ENCODE measurements at regions not wholly inside any gene's neighbourhood (a gene's known extent, or its start where the extent isn't known, plus 50 kb on each side); places are given as distances from the start of the nearest gene placed in this dataset.

DNA sequence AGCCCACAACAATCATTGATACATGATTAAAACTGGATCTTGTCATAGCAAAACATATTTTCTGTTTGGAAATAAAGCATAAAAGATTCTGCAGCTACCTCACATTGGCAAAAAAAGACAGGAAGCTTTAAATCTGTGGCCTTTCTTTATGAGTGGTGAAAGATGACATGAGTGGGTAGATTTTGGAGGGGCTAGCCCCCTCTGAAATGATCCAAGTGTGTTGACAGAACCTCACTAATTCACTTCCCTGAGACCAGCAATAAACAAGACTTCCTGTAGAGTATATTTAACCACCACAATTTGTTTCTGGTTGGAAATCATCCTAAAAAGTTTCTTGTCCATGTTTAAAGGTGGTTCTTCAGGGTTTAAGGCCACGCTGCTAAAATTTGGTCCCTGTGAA is 530.8 kb downstream of the SPATA31D1 start:
- H3K36me3 ChIP-seq (replicated peaks; ENCODE audit: control insufficient read depth, insufficient read depth, low read length): no peaks in the 10 kb centered on the region
- no peak overlapping the region for H3K4me3 ChIP-seq (ENCODE audit: insufficient read depth, low read depth, low read length)
- no peak for DNase-seq
- no peaks in the 10 kb centered on the region for H3K27me3 ChIP-seq (ENCODE audit: control insufficient read depth, insufficient read depth, low read length)

DNA sequence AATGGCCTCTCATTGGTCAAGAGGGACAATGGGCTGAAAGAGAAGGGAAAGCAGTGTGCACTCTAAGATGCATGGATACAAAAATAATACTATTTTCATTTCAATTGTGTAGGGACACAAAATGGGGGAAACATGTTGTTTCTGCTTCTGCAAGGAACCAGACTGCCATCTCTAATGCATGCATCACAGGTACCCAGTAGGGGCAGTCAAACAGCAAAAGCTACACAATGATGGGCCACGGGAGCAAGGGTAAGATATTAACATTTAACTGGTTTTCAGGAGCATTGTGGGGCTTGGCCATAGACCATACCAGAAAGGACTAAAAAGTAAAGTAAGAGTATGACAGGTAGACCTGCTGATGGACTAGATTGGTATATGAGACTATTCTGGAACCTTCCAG is 535.8 kb downstream of the SPATA31D1 start:
- no peaks in the 10 kb centered on the region for H3K36me3 ChIP-seq (replicated peaks; ENCODE audit: control insufficient read depth, insufficient read depth, low read length)
- no peaks in the 10 kb centered on the region for H3K27me3 ChIP-seq (ENCODE audit: control insufficient read depth, insufficient read depth, low read length)
- no peak overlapping the region for H3K4me3 ChIP-seq (ENCODE audit: insufficient read depth, low read depth, low read length)
- peak; percentile 1 for DNase-seq

DNA sequence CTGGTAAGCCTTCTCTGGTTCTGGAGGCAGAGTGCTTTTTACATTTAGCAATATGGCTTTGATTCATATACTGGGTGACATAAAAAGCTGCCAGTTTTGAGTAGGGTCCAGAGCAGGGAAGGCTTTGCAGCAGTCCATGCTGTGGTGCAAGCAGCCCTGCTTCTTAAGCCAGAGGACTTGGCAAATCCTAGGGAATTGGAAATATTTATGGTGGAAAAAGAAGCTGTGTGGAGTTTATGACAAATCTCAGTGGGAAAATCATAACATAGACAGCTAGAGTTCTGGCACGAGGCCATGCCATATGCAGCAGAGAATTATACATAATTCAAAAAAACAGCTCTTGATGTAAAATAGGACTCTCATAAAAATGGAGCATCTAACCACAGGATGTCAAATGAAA is 536.4 kb downstream of the RASEF start:
- DNase-seq: no peak
- Histone ChIP-seq H3K4me3 (ENCODE audit: insufficient read depth, low read depth, low read length) (no peak overlapping the region), H3K36me3 (replicated peaks; ENCODE audit: control insufficient read depth, insufficient read depth, low read length) (no peaks in the 10 kb centered on the region), H3K27me3 (ENCODE audit: control insufficient read depth, insufficient read depth, low read length) (no peaks in the 10 kb centered on the region)

DNA sequence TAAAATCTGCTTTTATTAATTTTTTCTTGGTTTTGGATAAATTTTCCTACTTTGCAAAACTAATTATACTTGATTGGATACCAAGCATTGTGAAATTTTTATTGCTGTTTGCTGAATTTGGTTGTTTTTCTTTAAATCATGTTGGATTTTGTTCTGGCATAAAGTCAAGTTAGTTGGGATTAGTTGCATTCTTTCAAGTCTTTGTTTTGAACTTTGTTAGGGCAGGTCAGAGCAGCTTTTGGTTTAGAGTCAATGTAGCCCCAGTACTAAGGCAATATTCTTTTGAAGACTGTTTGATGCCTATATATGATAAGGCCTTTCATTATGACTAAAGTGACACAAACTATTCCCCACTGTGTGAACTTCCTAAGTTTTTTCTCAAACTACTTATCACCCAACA is 531.1 kb downstream of the RASEF start:
- no peak for DNase-seq
- no peaks in the 10 kb centered on the region for H3K27me3 ChIP-seq (ENCODE audit: control insufficient read depth, insufficient read depth, low read length)
- no peak overlapping the region for H3K4me3 ChIP-seq (ENCODE audit: insufficient read depth, low read depth, low read length)
- H3K36me3 ChIP-seq (replicated peaks; ENCODE audit: control insufficient read depth, insufficient read depth, low read length): no peaks in the 10 kb centered on the region

DNA sequence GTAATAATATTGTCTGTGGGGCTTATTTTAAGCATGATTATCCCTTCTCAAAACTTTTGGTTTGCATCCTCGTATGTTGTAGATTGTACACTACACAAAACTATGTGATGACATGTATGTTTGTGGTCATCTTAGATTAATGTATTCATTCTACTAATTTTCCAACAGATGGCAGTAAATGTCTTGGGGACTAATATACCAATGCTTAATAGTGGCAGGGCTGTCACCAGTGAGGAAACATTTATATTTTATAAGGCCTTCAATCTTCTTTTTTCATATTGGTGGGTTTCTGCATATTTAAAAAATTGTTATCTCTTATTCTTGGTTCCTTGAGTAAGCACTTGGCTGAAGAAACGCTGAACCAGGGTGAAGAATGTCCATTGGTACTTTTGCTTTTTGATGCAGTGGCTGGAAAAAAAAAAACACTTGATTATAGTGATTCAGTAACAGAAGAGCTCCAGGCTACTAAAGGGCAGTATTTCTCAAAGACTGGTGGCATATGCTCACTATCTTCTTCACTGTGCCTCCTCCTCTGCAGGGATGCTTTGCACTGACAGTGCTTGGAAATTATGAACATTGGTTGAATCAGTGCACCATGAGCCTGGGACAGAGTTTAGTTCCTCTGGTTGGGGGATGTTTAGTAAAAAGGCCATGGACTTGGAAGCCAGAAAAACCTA is 530.3 kb downstream of the RASEF start:
- Histone ChIP-seq H3K4me3 (ENCODE audit: insufficient read depth, low read depth, low read length) (no peak overlapping the region), H3K36me3 (replicated peaks; ENCODE audit: control insufficient read depth, insufficient read depth, low read length) (no peaks in the 10 kb centered on the region), H3K27me3 (ENCODE audit: control insufficient read depth, insufficient read depth, low read length) (no peaks in the 10 kb centered on the region)
- DNase-seq: no peak

DNA sequence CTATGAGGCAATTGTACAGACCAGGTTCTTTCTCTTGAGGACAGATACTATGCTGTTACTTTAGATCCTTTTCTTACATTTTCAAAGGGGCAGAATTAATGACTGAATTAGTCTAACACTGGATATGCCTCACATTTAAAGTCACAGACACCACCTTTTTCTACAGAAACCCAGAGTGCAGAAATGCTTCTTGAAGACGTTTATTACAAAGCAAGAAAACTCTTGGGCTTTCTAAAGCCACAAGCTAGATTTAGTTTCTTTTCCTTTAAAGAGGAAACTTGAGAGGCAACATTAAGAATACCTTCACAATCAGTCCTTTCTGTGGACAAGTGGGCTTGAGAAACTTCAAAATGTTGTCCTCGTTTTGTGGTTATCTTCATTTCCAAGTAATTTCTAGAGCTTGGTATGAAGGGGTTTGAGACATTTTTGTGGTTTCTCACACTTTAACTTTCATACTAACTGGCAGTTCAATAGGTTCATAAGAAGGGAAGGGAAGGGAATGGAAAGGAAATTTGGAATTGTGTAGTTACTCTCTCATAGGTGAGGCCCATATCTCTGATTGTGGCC is 527.4 kb downstream of the RASEF start:
- H3K27me3 ChIP-seq (ENCODE audit: control insufficient read depth, insufficient read depth, low read length): no peaks in the 10 kb centered on the region
- H3K4me3 ChIP-seq (ENCODE audit: insufficient read depth, low read depth, low read length): no peak overlapping the region
- no peak for DNase-seq
- no peaks in the 10 kb centered on the region for H3K36me3 ChIP-seq (replicated peaks; ENCODE audit: control insufficient read depth, insufficient read depth, low read length)

DNA sequence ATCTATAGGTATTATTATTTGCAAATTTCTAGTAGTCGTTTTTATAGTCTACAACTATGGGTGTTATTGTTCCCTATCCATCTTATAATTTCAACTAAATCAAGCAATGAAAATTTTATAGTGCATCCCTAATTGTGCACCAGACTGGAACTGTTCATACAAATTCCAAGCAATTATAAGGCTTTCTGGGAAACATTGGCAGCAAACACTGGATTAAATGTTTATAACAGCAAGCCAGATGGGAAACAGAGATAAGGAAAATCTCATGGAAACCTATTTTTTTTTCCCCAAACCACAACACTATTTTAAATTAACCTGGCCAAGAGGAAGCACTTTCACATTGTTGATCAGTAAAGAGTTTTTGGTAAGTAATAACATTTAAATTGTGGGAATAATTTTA is 524.3 kb downstream of the RASEF start:
- Histone ChIP-seq H3K36me3 (replicated peaks; ENCODE audit: control insufficient read depth, insufficient read depth, low read length) (no peaks in the 10 kb centered on the region), H3K4me3 (ENCODE audit: insufficient read depth, low read depth, low read length) (no peak overlapping the region), H3K27me3 (ENCODE audit: control insufficient read depth, insufficient read depth, low read length) (no peaks in the 10 kb centered on the region)
- DNase-seq: no peak

DNA sequence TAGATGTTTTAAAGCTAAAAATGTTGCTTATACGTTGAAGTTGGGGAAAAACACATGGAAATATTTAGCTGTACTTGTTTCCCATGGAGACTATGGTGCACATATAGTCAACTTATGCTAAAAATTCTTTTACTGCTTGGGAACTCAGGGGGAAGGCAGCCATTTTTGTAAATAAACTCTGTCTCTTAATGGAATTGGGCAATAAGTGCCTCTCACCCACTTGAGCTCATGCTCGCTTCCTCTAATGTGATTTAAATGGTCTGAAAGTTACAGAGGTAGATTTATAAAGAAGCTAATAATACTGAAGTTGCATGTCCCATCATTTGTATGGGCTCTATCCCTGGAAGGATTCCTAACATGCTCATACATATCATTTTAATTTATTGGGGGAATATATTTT is 523.8 kb downstream of the RASEF start:
- H3K4me3 ChIP-seq (ENCODE audit: insufficient read depth, low read depth, low read length): no peak overlapping the region
- no peak for DNase-seq
- no peaks in the 10 kb centered on the region for H3K27me3 ChIP-seq (ENCODE audit: control insufficient read depth, insufficient read depth, low read length)
- H3K36me3 ChIP-seq (replicated peaks; ENCODE audit: control insufficient read depth, insufficient read depth, low read length): no peaks in the 10 kb centered on the region

DNA sequence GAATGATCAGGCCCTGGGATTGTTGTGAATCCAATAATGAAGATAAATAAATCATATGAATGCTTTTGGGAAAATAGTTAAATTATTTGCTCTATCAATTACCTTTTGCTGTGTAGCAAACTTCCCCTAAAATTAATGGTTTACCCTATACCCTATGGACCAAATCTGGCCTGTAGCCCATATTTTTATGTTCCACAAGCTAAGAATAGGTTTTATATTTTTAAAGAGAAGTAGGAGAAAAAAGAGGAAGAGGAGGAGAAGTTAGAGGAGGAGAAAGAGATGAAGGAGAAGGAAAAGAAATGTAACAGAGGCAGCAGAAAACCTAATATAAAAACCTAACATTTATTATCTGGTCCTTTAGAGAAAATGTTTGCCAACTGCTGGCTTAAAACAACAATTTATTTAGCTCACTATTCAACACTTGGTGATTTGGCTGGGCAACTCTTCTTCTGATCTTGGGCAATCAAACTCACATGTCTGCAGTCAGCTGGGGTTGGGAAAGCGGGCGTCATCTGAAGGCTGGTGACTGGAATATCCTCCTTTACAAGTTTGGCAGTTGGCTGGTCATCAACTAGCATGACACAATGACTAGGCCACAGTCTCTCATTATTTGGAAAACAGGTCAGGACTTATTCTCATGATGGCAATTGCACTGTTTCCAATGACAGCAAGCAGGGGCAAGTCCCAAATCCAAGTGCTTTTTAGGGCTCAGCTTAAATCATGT is 522.9 kb downstream of the RASEF start:
- DNase-seq: no peak
- Histone ChIP-seq H3K27me3 (ENCODE audit: control insufficient read depth, insufficient read depth, low read length) (no peaks in the 10 kb centered on the region), H3K4me3 (ENCODE audit: insufficient read depth, low read depth, low read length) (no peak overlapping the region), H3K36me3 (replicated peaks; ENCODE audit: control insufficient read depth, insufficient read depth, low read length) (no peaks in the 10 kb centered on the region)

DNA sequence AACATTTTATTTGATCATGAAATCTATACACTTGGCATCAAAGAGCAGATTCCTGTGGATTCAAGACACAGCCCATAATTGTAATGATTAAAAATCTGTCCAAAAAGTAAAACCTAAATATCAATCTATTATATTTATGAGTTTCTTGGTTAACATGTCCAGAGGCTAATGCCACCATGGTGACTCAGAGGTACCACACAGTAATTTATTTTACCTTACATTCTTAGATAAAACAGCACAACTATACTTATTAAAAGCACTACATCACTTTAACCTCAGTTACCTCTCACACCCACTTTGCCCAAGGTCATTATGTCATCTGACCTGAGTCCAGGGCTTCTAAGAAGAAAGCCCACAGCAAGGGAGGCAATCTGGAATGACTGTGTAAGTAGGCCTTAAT is 519.2 kb downstream of the RASEF start:
- H3K36me3 ChIP-seq (replicated peaks; ENCODE audit: control insufficient read depth, insufficient read depth, low read length): no peaks in the 10 kb centered on the region
- DNase-seq: no peak

DNA sequence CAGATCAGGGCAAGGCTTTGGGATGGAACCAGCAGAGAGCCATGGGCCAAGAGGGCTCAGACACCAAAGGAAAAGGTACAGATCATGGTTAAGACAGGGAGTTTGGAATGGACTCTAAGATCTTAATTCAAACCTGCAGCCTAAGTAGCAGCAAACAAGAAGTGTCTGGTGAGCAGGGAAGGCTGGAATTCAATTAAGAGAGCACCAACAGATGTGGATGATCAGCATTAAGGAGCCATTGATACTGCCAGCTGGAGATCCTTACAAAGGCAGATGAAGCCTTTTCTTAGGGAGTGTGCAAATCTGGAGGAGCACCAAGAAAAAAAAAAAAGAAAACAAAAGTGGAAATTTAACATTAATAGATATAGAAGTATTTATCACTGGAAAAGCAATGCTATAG is 516.8 kb downstream of the RASEF start:
- no peaks in the 10 kb centered on the region for H3K36me3 ChIP-seq (replicated peaks; ENCODE audit: control insufficient read depth, insufficient read depth, low read length)
- H3K27me3 ChIP-seq (ENCODE audit: control insufficient read depth, insufficient read depth, low read length): no peaks in the 10 kb centered on the region
- peak; percentile 2 for DNase-seq
- H3K4me3 ChIP-seq (ENCODE audit: insufficient read depth, low read depth, low read length): no peak overlapping the region

More for the DNA sequence above, 519.2 kb downstream of the RASEF start:
- H3K27me3 ChIP-seq (ENCODE audit: control insufficient read depth, insufficient read depth, low read length): no peaks in the 10 kb centered on the region
- H3K4me3 ChIP-seq (ENCODE audit: insufficient read depth, low read depth, low read length): no peak overlapping the region

DNA sequence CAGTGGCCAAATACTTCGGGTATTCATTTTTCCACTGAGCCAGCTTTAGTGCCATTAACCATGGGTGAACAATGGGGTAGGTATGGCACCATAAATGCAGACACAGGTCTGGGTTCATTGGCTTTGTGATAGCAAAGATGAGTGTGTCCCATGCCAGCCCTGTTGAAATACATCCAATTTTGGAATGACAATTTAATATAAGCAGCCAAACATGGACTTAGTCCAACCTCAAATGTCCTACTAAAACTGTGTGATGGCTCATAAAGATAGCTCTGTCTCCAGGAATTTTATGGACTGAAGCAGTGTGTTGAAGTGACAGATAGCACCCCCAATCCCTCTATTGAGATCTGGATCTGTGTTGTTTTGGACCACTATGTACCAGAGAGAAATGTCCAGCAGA is 514.9 kb downstream of the RASEF start:
- DNase-seq: no peak

DNA sequence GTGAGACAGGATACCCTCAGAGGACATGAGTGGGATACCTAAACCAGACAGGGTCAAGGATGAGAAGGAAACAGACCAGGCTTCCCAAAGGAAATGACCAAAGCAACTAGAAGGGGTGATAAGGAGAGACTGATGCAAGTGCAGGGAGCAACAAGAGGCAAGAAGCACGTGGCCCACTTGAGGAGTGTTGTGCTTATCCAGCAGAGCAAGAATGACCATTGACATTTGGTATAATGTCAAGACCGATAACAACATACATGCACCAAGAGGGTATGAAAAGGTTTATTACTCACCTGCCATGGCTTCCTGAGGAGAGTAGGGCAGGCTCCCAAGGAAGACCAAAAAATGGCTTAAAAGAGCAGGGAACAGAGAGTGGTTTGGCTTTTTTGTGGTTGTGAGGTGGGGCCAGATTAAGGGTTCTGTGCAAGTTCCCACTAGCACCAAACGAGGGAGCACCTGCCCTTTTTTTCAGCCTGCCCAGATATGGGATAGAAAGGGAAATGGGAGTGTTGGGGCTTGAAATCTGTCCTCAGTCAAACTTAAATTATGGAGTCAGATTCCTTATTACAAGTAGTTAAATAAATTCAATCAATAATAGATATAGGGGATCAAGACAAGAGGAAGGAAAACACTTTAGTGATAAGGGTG is 513.6 kb downstream of the RASEF start:
- H3K36me3 ChIP-seq (replicated peaks; ENCODE audit: control insufficient read depth, insufficient read depth, low read length): no peaks in the 10 kb centered on the region
- DNase-seq: no peak
- H3K4me3 ChIP-seq (ENCODE audit: insufficient read depth, low read depth, low read length): no peak overlapping the region
- no peaks in the 10 kb centered on the region for H3K27me3 ChIP-seq (ENCODE audit: control insufficient read depth, insufficient read depth, low read length)

More for the DNA sequence above, 514.9 kb downstream of the RASEF start:
- H3K4me3 ChIP-seq (ENCODE audit: insufficient read depth, low read depth, low read length): no peak overlapping the region
- no peaks in the 10 kb centered on the region for H3K27me3 ChIP-seq (ENCODE audit: control insufficient read depth, insufficient read depth, low read length)
- no peaks in the 10 kb centered on the region for H3K36me3 ChIP-seq (replicated peaks; ENCODE audit: control insufficient read depth, insufficient read depth, low read length)

DNA sequence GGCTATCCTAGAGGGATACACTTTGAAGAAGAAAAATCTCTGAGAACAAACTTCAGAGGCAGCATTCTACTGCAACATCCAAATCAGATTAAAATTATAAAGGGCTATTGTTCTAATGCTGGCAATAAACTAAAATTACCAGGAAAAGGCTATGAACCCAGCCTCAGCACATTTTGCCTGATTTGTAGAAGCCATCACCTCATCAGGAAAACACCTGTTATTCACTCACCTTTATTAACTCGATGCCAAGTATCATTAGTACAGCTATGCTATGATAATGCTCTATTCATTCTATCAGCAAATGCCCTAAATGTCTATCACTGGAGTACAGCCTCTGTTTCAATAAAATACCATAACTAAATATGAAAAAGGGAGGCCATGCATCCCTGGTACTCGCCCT is 510.2 kb downstream of the RASEF start:
- no peaks in the 10 kb centered on the region for H3K27me3 ChIP-seq (ENCODE audit: control insufficient read depth, insufficient read depth, low read length)
- H3K4me3 ChIP-seq (ENCODE audit: insufficient read depth, low read depth, low read length): no peak overlapping the region
- no peak for DNase-seq
- no peaks in the 10 kb centered on the region for H3K36me3 ChIP-seq (replicated peaks; ENCODE audit: control insufficient read depth, insufficient read depth, low read length)
